ENCODE measurements at regions not wholly inside any gene's neighbourhood (a gene's known extent, or its start where the extent isn't known, plus 50 kb on each side); places are given as distances from the start of the nearest gene placed in this dataset.
A peak's percentile ranks its signal among the peaks of the same experiment; 100 is the strongest.
"Not testable (repeated sequence)": the region's sequence is repeated elsewhere in the genome, so short reads cannot be mapped to it uniquely, and the experiment has no call there.

DNA sequence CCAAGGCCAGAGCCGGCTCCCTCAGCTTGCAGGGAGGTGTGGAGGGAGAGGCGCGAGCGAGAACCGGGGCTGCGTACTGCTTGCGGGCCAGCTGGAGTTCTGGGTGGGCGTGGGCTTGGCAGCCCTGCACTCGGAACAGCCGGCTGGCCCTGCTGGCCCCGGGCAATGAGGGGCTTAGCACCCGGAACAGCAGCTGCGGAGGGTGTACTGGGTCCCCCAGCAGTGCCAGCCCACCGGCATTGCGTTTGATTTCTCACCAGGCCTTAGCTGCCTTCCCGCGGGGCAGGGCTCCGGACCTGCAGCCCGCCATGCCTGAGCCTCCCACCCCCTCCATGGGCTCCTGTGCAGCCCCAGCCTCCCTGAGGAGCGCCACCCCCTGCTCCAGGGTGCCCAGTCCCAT, 495.5 kb upstream of the PLXNA2 start:
- not testable (repeated sequence) for FAIRE-seq

DNA sequence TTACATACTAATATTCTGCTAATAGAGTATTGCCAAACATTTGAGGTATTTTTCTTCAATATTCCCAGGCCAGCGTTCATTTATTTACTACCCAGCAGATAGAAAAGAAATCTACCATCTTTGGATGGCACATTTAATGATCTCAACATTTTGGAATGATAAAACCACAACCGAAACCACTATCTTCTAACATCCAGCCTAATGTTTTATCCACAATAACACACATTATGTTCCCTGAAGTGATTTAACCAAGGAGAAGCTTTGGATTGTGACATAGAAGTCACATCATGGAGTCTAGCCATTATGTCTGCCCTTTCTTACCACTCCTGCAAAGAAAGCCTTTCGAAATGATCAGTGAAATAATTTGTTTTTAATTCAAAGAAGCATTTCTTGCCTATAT, 497.1 kb upstream of the PLXNA2 start:
- FAIRE-seq: no peak

DNA sequence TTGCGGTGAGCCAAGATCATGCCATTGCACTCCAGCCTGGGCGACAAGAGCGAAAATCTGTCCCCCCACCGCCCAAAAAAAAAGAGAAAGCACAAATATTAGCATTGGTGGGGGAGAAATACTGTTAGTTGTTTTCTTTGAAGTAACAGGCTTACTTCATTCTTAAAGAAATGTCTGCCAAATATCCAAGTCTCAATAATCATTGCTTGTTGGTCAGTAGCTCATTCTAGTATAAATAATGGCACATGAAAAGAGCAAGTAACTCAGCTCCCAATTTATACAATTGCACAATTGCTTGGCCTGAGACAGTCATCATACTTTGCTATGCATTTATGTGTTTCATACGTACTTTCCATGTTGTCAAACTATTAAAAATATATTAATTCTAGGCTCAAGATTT, 499.2 kb upstream of the PLXNA2 start:
- FAIRE-seq: no peak

DNA sequence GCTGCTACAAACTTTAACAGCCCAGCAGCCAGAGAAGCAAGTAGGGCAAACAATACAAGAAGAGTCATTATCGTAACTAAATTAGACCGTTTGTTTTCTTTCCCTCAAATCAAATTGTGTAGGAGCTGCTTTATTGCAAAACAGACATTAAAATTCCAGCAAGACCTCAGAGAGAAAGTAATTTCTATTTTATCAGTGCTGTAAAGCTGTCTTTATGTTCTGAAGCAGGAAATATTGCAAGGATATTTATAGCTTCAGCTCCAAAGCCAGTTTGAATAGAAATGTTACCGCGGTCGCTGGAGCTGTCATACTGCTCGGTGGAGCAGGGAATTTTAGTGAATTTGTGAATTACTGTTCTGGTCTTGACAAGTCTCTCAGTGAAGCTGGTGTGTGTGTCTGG, 503.8 kb upstream of the PLXNA2 start:
- peak; percentile 95 for FAIRE-seq

DNA sequence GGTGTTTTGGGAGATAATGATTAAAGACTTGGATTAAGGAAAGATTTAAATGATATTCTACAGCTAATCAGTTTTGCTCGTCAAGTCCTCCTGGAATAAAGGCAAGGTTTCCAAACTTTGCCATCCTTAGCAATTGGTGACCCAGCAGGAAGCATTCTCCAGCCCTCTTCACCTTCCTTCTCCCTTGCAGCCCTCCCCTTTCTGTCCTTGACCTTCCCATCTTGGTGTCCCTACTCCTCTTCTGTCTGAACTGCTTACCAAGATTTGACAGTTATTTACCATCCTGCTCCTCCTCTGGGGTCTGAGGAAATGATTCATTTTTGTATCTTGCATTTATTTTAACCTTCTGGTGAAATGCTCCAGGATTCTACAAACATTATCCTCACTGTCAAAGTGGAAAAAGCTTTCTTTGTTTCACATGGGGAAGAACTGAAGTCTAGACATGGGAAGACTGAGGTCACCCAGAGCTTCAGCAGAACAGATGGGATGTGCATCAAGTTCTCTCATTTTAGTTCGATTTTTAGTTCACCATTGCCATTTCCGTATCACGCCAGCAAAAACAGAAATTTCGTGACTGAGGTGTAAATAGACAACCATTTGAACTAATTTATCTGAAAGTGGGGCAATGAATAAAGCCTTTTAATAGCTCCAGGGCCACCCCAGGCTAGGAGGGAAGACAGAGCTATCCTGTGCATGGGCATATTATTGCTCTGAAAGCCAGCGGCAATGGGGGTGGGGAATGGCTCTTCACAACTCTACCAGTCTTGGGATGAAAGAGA, 504.4 kb upstream of the PLXNA2 start:
- no peak for FAIRE-seq

DNA sequence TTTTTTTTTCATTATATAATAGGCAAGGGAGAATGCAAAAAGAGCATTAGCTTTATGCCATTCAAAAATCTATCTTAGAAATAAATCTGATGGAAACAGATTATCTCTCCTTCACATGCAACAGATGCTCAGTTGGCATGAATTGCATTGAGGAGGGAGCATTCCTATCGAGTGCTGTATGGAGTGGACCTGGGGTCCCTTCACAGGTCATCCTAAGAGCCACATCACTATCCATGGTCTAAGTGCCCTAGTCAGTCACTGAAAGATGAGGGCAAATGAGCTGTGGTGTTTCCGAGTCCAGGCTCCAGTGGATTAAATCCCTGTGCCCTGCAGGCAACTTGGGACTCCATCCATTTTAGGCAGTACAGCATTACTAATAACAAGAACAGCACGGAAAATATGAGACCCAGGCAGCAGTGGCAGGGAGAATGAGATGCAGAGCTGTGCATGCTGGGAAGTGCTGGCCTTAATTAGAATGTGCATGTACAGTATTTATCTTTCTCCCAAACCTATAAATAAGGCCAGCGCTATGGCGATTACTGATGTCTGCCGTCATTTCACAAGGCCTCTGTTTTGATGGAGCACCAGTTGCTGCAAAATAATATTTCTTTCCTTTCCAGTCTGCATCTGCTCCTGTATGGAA, 512.3 kb upstream of the PLXNA2 start:
- no peak for FAIRE-seq

DNA sequence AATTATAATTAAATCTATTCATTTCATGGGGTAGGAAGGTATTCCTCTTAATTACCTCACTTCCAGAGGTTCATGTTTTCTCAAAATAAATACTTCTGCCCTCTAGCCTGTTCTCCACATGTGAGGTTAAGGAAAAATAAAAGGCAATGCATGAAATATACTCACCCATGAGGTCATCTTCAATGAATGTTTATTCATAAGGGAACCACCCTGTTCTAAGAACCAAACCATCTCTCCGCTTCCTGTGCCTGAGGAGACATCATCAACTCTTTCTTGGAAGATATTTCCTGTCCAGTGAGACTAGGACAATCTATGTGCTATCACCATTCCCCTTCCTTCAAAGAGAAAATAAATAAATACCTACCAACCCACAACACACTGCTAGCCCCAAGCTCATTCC, 513.7 kb upstream of the PLXNA2 start:
- no peak for FAIRE-seq

DNA sequence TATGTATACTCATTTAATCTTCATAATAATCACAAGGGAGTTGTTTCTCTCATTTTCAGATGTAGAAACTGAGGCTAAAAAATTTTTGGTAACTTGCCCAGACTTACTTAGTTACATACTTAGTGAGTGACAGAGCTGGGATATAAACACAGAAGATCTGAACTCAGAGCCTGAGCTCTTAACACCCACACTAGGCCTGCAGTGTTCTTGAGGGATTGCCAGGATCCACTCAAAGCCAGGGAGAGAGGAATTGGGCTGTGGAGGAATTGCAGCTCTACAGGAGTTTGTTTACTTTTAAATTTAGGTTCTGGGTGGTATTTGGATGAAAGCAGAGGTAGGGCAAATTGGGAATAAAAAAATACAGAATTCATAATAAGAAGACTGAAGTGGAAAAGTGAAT, 515.1 kb upstream of the PLXNA2 start:
- FAIRE-seq: no peak

DNA sequence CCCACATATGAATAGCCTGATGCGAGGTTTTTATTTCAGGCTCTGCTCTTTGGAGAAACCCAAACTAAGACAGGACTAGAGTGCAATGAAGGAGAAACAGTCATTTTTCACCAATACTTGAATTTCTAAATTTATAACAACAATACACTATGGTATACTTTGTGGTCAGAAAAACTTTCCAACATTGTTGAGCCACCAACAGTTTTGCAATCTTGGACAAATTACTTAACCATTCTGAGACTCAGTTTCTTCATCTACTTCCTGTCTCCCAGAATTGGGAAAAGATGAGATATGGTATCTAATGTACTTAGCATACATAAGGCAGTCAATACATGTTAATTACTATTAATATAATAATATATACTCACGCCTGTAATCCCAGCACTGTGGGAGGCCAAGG, 519.8 kb upstream of the PLXNA2 start:
- FAIRE-seq: no peak

DNA sequence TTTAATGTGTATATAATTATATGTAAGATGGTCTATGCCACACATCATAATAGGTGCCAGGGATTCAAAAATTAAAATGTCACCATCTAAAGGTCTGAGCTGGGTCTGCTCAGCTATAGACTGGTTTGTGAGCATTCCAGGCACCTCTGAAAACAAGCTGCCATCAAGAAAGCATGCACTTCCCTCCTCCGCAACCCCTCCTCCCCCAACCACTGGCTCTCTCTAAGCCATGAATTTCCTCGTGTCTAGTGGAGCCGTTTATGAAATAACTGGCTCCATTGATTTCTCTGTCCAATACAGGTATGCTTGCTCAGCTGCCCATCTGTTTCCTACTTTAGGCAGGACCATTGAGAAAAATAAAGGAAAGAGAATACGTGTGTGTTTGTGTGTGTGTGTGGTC, 522.6 kb upstream of the PLXNA2 start:
- FAIRE-seq: no peak

DNA sequence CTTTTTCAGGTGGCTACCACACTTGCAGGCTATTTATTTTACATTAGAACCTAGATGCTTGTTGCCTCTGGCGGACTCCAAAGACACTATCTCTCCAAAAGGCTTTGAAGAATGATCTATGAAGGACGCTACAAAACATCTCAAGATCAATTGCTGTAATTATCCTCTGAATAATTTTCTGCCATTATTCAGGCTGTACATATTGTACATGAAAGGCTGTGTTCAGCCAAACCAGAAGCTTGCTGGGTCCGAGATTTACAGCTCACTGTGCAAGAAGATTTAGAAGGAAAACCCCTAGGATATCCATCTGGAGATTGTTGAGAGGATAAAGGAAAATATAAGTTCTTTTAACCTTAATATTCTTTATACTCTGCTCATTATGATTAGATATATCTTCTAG, 523.6 kb upstream of the PLXNA2 start:
- no peak for FAIRE-seq

DNA sequence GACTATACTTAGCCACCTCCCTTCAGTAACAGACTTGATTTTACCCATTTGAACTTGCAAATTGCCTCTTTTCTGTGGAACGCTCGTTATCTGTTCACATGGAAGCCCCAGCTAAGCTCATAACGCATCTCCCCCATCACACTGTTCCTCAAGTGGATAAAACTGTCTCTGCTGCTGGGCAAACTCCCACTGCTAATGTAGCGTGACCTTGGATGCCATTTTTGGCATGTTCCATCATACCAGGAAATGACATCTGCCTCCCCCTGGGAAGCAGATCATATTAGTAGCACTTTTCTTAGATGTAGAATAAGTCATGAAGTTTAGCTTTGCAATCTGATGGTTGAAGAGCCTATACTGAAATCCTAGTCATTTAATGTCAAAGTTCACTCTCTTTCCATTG, 528.7 kb upstream of the PLXNA2 start:
- FAIRE-seq: no peak

DNA sequence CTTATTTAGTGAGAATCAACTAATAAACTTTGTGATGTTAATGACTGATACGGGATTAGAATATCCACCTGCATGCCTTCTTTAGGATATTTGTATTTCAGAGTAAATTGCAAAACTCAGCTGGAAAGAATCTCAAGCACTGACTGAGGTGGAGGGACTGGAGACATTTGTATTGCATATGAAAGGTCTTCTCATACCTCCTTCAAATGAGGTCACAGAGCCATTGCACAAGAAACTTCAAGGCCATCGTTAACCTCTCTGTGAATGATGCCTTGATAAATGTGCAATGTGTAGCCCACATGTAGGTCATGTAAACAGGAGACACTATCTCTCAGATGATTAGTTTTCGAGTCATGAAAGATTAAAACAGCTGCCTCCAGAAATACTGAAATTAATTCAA, 531.7 kb upstream of the PLXNA2 start:
- no peak for FAIRE-seq

DNA sequence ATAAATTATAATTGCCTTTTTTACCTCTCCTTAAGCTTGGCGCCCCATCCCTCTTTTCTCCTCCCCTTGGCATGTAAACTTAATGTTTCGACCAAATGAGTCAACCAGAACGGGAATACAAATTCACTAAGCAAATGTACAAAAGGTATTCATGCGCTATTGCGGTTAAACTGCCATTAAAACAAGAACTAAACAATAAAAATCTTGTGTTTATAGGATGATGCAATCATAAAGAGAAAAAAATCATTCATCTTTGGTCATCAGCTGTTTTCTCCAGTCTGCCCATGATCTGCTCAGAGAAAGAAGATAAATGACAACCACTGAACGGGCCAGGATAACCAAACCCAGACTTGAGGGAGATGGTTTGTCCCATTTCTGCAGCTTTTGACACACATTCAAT, 534.2 kb upstream of the PLXNA2 start:
- no peak for FAIRE-seq

DNA sequence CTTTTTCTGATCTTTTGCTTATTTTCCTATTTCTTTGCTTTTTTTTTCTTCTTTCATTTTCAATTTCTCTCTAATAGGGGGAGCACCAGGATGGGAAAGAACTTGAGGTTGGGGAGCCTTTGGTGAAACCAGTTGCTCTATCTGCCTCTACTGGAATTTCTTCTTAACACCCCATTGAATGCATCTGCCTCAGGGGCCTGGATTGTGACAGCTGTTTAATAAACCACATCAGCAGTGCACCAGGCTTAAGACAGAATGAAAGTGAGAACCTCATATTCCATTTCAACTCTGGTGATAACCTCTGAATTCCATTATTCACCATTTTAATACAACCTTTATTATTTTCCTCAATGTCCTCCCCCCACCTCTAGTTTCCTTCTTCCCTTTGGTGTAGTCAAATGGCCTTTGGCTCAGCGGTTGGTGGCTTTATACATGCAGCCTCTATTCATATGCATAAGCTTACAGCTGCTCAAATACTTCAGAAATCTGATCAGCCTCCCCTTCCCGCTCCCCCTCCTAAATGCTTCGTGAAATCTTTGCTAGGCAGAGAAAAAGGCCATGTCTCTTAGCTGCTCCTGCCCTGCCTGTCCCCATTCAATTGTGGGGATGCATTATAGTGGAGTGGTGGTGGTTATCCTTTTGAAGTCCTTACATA, 537.3 kb upstream of the PLXNA2 start:
- FAIRE-seq: no peak

DNA sequence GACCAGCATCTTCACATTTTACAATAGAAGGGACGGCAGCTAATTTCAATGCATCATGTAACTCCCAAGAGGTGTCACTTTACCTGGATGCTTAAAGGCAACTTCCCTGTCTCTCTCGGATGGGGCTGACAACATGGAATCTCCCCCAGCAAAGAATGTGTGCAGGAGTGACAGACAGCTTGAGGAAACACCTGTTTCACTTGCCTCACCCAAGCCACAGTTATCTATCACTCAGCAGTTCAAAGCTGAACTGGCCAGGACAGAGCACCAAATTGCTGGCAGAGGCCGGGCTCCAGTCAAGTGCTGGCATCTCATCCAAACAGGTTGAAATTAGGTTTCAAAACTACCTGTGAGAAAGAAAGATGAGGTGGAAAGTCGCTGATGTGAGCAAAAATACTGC, 538.0 kb upstream of the PLXNA2 start:
- FAIRE-seq: no peak

DNA sequence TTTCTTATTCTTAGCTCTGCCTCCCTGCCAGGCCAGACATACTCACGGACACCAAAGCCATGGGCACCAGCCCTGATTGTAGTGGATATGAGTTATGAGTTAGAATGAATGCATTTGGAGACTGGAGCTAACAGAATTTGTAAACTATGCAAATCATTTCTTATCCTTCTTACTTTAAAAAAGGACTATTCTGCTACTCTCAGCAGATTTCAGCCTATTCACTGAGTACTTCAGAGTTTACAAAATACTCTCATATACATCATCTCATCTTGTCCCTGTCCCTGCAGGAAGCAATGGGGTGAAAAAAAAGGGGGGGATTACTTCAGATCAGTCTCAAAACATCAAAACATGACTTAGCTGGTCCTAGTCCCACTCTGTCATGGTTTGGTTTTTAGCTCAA, 541.4 kb upstream of the PLXNA2 start:
- no peak for FAIRE-seq

DNA sequence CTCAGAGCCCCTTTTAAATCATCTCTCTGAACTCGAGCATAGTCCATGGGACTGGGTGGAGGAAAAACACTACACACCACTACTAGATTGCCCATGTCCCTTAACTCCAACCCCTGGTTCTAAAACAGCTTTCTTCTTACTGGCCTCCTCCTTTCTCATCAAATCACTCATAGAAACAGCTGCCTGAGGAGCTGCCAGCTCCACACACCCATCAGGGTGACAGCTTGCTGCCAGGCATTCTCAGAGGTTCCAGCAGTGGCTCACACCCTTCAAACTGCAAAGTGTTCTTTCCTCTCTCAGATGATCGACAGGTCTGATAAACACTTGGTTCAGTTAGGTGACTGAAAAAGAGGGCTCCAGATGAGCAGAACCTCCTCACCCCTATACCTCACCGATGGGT, 543.0 kb upstream of the PLXNA2 start:
- no peak for FAIRE-seq

DNA sequence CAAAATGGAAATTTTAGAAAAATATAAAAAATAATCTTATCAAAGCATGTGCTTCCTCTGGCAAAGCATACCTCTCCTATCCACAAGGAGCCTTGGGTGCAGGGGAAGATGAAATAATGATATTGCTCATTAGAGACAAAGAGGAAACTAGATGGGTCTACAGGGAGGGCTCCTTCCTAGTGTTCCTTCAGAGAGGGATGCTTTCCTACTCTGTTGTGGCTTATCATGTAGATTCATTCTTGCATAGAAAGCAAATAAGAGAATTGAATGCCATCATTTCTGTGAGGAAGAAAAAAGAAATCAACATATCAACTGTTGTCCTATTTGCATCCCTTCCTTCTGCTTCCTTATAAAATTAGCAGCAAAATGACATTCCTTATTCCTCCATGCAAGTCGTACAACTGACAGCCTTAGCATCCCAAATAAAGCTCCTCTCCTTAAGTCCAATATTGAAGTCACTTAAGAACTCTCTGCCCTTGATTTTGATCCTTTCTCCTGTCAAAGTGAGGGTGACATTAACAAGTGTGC, 543.9 kb upstream of the PLXNA2 start:
- no peak for FAIRE-seq

DNA sequence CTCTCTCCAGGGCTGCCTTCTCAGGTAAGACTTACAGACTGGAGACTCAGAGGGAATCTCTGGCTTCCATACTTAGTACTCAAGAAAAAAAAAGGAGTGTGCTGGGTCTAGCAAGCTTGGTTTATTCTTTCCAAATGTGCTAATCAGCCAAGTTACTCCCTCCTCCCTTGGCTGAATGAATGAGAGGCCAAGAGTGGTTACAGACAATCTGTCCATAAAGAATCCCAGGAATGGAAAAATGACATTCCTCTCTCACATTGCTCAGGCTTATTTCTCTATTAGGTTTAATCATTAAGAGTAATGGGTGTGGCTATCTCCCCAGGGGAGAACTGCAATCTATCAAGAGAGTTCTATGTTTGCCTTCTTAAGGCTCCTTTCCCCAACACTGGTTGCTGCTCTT, 547.3 kb upstream of the PLXNA2 start:
- no peak for FAIRE-seq

DNA sequence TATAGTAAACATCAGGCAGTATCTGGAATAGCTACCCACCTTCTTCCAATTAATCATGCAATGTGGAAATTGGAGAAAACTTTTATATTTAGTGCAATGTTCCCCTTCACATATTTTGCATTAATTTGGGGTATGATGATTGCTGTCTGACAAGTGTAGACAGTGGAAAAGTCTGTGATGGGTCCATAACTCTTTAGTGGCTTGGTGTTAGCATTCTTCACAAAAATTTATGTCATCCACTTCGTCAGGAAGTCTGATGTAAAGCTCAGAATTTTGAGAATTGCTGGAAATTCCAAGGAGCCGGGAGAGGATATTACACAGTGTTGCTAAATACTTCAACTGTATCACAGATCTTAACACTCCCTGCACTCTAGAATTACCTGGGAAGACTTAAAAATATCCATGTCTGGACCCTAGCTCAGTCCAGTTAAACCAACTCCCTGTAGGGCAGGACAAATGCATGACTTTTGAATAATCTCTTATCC, 549.7 kb upstream of the PLXNA2 start:
- FAIRE-seq: no peak

DNA sequence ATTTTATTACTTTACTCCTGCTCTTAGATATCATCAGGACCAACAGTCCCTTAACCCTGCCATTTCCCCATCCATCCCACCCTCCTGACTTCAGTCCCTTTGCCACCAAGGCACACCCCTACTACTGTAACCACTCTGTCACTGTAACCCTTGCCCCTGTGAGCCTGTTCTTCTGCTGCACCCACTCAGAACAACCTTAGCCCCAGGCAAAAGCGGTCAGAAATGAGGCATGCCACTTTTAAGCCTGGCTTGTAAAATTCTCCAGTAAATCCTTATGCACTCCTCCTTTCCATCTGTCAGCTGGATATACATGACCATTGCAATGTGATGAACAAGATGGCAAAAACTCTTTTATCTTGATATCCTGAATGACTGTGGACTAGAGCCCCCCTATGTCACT, 555.0 kb upstream of the PLXNA2 start:
- no peak for FAIRE-seq

DNA sequence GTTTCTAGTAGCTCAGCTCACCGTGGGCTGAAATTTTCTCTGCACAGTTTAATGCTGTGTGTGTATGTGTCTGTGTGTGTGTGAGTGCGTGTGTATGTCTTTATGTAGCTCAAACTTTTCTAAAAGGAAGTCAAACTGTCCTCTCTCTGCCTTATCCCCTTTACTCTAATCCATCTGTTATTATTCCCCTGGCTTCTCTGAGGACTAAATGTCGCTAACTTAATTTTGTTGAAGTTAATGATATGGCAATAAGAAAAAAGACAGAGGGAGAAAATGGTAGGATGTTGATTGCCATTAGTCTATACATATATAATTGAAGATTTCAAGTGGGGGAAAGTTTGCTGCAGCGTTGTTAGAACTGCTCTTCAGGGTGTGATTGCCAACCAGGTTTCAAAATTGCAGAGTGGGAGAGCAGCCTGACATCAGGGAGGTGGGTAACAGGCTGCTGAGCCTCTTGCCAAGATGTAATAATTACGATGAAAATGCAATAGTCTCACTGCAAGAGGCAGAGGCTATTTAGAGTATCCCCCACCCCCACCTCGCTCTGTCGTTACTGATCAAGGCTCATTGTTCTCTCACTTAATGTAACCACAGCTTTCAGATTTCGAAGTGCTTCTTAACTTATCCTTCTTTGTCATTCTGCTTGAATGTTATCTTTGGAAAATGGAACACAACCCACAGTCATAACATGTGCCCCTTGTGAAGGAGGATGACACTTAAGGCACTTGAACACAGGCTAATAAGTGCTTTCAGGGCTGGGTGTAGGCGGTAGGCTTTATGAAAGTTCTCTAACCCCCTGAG, 559.0 kb upstream of the PLXNA2 start:
- FAIRE-seq: no peak
